GM21515 (cell line): ENCODE measurements at regions not wholly inside any gene's neighbourhood (a gene's known extent, or its start where the extent isn't known, plus 50 kb on each side); places are given as distances from the start of the nearest gene placed in this dataset.

Experiments used
- ATAC-seq: cut with Tn5 transposase; IDR thresholded peaks from one replicate; pipeline ENCODE4 v1.9.1; 2021; ENCODE audit not compliant: unreplicated experiment

DNA sequence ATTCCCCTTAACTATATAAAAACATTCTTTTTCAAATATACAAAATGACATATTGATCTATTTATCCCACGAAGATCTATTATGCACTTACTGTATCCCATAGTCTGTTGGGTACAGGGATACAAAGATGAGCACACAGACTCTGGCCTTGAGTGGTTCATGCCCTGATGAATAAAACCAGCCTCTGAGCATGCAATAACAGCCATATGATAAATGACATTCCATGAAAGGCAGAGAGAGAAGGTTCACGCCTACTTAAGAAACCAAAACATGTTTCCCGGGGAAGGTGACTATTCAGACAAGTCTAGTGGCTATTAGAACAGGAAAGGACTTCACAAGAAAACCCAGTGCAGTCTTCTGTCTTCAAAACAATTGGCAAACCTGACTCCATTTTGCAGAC lies 406.2 kb upstream of the BRINP1 start:
- ATAC-seq, result no peak

GRCh38 chr9:119773823-119774222 lies 404.6 kb upstream of the BRINP1 start:
- ATAC-seq, result no peak

DNA sequence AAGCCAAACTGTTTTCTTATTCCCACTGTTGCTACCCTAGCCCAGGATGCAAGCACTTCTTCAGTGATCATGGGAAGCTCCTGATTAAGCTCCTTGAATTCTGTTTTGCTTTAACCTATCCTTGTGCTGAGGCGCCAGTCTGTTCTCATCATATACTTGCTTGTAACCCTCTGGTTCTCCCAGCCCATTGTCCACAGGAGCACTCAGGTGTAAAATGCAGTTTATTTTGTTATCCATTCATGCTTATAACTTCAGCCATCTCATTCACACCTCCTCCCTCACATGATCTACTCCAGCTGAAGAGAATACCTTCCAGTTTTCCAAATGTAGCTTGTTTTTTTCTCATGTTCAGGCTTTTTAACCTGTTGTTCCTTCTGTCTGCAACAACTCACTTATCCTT lies 402.1 kb upstream of the BRINP1 start:
- ATAC-seq, result no peak

GRCh38 chr9:119768266-119768665 lies 399.0 kb upstream of the BRINP1 start:
- no peak for ATAC-seq

DNA sequence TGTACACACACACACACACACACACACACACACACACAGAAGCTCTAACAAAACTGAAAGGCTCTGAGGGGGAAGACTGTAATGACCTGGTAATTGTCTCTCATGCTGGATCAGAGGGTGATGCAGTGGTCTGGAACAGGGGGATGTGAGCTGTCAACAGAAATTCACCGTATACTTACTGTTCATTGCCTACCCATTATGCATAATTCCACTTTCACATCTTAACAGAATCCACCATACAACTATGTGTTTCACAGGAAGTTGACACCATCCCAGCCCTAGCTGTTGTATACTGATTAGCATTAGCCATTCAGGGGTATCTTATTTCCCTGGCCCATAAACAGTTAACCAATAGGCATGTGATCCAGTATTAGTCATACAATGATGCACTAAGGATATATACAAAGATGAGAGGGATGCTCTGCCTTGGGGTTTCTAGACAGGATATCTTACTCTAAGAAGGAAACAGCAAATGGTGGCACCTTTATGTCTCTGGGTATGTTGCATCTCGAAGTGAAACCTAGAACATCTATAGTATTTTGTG lies 396.5 kb upstream of the BRINP1 start:
- ATAC-seq, result no peak

DNA sequence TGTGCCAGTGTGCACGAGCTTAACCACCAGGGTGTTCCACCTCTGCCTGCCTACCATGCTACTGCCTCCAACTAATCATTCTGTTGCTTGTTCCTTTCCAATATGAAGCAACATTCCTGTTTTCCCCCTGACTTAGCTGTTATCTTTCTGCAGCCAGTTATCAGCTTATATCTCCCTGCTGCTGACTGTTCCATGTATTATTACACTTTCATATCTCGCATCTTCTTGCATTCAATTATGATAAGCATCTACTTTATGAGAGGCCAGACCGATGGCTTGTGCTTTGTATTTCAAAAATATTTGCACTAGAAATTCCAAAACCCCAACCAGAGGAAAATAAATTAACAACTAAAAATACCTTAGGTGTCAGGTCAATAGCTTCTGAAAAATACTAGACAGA lies 394.0 kb upstream of the BRINP1 start:
- ATAC-seq, result no peak

DNA sequence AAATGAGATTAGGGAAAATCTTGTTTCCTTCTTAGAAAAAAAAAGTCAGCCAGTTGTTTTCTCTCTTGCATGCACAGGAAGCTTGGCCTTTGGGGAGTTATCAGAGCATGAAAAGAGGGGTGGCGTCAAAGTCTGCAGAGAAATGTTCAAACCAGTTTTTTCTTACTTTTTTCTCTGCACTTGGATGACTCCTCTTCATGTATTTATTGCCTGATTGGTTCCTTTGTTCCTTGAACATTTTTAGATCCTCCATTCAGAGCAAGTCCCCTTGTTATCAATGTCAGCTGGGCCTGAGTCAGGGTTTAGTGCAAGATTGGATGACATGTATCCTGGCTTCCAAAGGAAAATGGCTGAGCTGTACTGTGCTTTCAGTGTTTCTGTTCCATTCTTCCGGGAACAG lies 392.6 kb upstream of the BRINP1 start:
- no peak for ATAC-seq

DNA sequence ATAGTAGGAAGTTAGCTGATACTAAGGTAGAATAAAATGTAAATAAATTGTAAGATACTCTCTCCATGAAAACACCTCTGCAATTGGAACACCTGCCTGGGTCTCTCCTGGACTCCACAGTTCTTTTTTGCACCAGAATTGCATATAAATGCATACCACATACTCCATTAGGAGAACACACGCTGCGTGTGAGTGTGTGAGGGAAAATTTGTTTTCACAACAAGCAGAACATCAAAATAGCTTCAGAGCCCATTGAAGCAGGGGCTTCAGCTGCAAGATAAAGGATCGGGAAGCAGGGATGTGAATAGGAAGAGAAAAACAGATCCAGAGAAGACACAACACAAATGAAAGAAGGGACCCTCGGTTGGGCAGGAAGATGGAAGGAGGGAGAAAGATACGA lies 389.8 kb upstream of the BRINP1 start:
- no peak for ATAC-seq

GRCh38 chr9:119758241-119758640 lies 389.0 kb upstream of the BRINP1 start:
- ATAC-seq, result no peak

DNA sequence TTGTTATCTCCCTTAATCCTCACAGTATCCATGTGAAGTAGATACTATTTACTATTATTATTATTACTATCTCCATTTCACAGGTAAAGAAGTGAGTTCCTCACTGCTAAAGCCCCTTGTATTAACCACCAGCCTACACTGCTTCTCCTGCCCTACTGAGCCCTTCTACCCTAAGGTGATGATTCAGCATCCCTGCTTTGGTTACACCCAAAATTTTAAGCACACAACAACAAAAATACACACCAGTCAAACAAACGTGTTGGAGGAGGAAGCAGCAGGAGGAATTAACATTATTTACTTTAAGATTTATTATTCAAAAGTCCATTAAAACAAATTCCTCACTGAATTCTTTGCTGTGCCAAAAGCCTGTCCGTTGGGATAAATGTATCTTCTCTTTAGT lies 370.2 kb upstream of the BRINP1 start:
- ATAC-seq, result no peak

- ATAC-seq, result peak; percentile 98
Observed at GRCh38 chr9:119736491-119737454, 367.5 kb upstream of the BRINP1 start.

GRCh38 chr9:119727988-119728387 lies 358.8 kb upstream of the BRINP1 start:
- no peak for ATAC-seq

GRCh38 chr9:119726035-119726434 lies 356.8 kb upstream of the BRINP1 start:
- ATAC-seq, result no peak

GRCh38 chr9:119722384-119722783 lies 353.1 kb upstream of the BRINP1 start:
- no peak for ATAC-seq

DNA sequence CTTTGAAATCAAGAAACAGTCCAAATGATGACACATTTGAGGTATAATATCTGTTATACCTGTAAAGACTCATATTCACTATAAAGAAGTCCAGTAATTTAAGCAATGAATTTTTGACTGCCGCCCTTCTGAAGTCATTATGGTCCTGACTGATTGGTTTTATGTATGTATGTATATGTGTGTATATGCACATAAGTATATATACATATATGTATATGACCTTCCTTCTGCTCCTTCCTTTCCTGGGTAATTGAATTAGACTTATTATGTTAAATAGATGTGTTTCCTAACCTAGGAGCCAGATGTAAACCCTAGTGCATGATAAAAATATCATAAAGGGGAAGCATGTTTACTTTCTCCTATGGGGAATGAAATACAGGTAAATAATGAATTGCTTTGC lies 343.1 kb upstream of the BRINP1 start:
- ATAC-seq, result no peak

GRCh38 chr9:119709431-119709830 lies 340.2 kb upstream of the BRINP1 start:
- no peak for ATAC-seq

- ATAC-seq, result no peak
Observed at GRCh38 chr9:119707228-119707845, 338.1 kb upstream of the BRINP1 start.

DNA sequence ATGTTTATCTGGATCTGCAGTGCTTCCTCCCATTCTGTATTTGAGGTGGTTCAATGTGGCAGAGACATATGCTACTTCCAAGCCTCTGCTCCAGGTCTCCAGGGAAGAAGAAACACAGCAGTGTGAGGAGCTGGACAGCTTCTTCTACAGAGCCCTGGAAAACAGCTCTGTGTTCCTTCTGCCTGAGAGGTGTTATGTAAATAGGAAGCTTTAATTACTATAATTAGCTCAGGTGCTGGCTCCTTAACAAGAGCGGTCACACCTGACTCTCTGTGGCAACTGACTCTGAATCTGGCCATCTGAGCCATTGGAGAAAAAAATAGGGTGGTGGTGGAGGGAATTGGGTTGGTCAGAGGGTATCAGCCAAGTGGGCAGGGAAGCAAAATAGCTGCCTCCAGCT lies 332.4 kb upstream of the BRINP1 start:
- ATAC-seq, result no peak

DNA sequence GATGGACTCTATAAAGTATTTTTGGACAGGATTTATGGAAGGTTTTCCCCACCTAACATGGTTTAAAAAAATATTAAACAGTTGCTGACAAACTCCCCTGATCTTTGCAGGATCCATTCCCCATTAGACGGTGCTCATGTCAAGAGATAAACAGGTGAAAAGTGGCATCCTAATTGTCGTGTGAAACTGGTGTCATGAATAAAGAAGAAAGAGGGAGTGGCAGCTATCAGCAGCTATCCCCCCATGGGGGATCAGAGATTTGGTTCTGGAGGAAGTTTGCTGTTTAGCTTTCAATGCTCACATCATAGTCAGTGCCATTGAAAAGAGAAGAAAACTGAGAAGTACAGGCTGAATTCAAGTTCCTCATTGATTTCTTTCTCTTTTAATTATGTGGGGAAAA lies 329.3 kb upstream of the BRINP1 start:
- no peak for ATAC-seq

GRCh38 chr9:119697996-119698395 lies 328.8 kb upstream of the BRINP1 start:
- no peak for ATAC-seq

DNA sequence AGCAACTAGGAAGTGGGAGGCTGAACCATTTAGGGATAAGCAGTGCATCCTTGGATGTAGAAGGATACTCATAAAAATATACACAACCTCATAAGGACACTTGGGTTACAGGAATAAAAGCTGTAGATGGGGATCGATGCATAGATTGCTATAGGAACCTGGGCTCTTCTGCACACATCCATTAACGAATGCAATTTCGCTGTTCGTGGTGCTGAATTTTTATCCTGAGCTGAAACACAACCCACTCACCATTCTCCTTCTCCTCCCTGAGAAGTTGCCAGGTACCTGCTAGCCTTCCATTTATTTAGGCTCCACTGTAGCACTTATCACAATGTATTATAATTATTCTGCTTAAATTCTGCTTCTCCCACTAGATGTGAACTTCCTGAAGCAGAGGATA lies 320.6 kb upstream of the BRINP1 start:
- ATAC-seq, result no peak

GRCh38 chr9:119688547-119688946 lies 319.3 kb upstream of the BRINP1 start:
- ATAC-seq, result no peak
